ENCODE measurements at regions not wholly inside any gene's neighbourhood (a gene's known extent, or its start where the extent isn't known, plus 50 kb on each side); places are given as distances from the start of the nearest gene placed in this dataset.
A peak's percentile ranks its signal among the peaks of the same experiment; 100 is the strongest.
"Not testable (repeated sequence)": the region's sequence is repeated elsewhere in the genome, so short reads cannot be mapped to it uniquely, and the experiment has no call there.

DNA sequence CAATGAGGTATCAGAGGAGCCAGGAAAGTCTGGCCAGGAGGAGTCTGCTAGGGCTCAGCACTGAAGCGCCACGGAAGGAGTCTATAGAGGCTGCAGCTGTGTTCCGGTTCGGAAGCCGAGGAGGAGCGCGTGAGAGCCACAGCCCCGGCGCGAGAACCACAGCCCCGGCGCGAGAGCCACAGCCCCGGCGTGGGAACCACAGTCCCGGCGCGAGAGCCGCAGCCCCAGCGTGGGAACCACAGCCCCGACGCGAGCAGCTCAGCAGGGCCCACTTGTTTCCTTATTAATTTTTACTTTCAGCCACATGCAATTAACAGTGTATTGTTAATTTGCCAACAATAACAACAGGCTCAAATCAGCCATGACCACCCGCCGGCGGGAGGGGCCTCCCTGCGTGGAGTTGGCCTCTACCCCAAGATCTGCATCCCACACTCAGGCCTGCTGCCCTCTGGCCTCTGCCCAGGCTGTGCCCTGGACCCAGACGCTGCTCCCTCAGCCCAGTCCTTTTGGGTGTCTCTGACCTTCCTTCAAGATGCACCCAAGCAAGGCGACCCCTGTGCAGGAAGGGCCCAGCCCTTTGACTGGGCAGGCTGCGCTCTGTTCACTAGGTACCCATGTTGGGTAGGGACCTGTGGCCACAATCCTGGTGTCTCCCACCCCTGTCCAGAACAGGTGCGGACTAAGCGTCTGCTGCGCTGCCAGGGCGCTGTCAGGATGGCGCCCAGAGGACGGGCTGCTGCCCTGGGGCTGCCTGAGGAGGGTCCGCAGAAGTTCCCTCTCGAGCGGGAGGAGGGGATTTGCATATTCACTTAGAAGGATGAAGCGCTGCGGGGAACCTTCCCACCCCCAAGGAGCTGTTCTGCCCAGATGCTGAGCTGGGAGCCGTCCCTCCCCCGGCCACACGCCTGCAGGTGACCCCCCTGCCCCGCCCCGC, 113.8 kb downstream of the ADRA2C start:
- no peak for DNase-seq (ENCODE audit: low spot score)

DNA sequence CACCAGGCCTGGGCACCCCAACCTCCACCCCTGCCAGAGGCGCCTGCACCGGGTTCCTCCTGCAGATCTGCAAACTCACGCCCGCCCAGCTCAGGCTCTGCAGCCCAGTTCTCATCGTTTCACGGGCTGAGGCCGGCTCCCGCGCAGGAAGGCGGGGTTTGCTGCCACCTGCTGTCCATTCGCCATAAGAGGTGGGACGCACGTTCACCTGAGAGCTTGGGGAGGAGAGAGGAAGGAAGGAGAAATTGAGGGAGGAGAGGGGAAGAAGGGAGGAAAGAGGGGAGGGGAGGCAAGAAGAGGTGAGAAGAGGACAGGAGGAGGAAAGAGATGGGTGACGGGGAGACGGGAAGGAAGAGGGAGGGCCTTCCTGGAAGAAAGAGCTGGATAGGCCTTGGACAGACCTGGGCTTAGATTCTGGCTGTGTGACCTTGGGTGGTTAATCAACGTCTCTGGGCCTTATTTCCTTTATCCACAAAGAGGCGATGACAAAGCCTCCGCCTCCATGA, 114.5 kb downstream of the ADRA2C start:
- DNase-seq (ENCODE audit: low spot score), result peak; percentile 76

DNA sequence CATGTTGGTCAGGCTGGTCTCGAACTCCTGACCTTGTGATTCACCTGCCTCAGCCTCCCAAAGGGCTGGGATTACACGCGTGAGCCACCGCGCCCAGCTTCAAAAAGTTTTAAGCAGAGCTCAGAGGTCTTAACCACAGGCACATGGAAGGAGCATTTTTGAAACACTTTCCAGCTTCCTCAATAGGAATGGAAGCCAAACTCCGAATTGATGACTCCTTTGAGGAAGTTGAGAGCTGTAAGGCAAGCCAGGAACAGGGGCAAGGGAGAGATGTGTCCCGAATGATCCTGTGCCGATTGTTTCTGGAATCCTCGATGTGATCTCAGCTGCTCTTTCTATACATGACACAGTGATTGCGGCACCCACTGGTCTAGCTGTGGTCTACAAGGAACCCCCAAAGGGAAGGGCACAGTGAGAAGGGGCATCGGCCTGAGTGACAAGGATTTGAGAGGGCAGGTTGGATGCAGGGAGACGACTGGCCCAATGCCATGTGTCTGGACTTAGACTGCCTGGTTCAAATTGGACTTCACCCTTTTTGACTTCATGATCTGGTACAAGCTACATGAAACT, 116.2 kb downstream of the ADRA2C start:
- DNase-seq (ENCODE audit: low spot score), result not testable (repeated sequence)

DNA sequence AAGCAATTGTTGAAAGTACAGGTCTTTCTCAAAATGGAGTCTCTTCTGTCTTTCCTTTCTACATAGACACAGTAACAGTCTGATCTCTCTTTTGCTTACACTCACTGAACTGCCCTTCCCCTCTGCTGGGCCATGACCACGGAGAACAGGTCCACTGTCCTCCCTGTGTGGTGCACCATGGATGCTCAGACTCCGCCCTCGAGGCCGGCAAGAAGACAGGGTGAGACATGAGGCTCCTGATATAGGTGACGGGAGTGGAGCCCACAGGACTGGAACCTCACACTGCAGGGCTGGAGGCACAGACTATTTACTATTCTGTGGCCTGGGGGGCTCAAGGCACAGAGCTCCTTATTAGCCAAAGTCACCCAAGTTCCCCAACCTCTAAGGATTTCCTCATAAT, 118.1 kb downstream of the ADRA2C start:
- DNase-seq (ENCODE audit: low spot score), result not testable (repeated sequence)

DNA sequence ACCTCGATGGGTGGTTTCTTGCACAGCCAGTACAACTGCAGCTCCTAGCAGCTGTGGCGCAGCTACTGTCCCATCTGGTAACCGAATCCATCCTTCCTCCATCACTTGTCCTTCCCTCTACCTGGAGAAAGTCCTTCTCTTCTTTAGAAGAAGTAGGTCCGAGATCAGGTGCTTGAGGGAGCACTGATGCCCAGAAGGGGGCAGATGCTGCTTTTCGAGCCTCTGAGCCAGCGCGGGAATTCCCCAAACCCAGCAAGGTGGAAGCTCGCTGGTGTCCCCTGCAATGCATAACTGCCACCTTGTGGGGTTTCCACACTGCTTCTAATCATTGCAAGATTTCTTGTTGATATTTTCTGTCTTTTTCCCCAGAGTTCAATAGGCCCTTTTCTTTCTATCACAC, 127.4 kb downstream of the ADRA2C start:
- DNase-seq (ENCODE audit: low spot score), result not testable (repeated sequence)

DNA sequence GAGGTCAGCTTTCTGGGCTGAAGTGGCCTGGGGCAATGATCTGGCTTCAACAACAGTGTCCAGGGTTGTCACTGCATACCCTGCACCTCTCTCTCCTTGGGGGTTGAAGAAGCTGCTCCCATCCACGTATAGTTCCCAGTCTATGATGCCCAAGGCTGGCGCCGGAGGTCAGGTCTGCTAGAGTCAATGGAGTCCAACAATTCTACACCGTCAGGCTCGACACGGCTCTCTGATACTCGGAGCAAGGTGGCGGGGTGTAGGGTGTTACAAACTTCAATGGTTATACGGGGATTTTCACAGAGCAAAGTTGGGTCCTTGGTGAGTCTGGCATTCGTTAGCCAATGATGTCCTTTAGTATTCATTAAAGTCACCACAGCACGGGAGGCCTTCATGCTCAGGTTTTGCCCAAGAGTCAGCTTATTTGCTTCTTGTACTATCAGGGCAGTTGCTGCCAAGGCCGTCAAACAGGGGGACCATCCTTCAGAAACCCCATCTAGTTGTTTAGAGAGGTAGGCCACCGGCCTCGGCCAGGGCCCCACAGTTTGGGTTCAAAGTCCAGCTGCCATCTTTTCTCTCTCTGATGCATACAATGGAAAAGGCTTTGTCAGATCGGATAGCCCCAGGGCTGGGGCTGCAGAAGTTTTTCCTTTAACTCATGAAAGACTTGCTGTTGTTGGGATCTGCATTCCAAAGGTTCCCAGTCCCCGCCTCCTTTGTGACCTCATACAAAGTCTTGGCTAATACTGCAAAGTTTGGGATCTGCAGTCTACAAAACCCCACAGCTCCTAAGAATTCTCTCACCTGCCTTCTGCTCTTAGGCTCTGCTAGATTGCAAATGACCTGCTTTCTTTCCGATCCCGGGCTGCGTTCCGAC, 128.1 kb downstream of the ADRA2C start:
- not testable (repeated sequence) for DNase-seq (ENCODE audit: low spot score)

- no peak for DNase-seq (ENCODE audit: low spot score)
These were observed 130.3 kb downstream of the ADRA2C start for GRCh38 chr4:3896441-3896840.

DNA sequence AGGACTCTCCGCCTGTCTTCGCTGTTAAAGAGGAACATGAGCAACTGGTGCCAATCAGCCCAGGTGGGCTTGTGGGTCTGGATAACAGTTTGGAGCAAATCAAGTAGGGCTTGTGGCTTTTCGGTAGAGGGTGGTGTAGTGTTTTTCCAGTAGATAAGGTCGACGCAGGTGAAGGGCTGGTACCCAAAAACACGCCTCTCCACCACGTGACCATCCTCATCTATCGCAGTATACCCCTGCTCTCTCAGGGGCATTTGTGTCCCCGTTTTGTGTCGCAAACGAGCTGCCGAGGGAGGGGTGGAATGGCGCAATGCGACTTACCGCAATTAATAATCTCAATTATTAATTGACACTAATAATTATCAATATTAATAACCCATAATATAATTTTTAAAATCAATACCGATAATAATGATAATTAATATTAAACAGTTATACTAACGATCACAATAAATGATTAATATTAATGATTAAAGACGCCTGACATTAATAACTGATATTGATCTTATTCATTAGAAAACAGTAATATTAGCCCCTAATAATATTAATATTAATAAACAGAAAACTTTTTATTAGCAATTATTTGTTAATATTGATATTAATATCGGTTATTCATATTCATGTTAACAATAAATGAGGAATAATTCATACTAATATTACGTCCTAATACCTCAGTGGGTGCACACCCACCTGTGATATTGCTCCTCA, 130.8 kb downstream of the ADRA2C start:
- not testable (repeated sequence) for DNase-seq (ENCODE audit: low spot score)

GRCh38 chr4:3898098-3898497, 131.9 kb downstream of the ADRA2C start:
- DNase-seq (ENCODE audit: low spot score), result no peak

DNA sequence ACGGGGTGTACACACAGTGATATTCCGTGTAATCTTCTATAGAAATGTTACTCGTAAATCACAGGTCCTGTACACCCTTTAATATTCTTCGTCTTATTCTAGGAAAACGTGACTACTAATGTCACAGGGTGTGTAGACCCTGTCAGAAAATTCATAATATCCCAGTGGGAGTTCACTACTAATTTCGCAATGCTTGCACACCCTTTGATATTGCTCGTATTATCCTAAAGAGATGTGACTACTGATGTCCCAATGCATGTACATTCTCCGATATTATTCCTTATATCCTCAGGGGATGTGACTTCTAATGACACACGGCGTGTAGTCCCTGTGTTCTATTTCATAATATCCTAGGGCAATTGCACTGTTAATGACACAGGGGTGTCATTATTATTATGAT, 132.7 kb downstream of the ADRA2C start:
- DNase-seq (ENCODE audit: low spot score), result not testable (repeated sequence)

GRCh38 chr4:3904264-3904955, 138.2 kb downstream of the ADRA2C start:
- DNase-seq (ENCODE audit: low spot score), result not testable (repeated sequence)

DNA sequence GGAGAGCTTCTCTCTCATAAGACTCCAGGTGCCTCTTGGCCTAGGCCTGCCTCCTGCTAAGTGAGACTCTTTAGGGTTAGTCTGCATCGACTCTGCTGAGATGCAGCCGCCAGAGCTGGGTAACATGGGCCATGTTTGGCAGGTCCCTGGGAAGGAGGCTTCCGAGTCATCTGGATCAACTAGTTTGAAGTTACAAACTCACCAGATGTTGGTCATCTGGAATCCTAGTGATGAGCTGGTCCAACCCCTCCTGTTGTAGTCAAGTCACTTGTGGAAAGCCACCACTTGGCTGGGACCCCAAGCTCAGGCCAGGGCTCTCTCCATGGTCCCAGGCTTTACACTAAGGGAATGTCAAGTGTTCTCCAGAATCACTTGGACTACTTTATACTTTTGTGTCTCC, 143.4 kb downstream of the ADRA2C start:
- DNase-seq (ENCODE audit: low spot score), result not testable (repeated sequence)

DNA sequence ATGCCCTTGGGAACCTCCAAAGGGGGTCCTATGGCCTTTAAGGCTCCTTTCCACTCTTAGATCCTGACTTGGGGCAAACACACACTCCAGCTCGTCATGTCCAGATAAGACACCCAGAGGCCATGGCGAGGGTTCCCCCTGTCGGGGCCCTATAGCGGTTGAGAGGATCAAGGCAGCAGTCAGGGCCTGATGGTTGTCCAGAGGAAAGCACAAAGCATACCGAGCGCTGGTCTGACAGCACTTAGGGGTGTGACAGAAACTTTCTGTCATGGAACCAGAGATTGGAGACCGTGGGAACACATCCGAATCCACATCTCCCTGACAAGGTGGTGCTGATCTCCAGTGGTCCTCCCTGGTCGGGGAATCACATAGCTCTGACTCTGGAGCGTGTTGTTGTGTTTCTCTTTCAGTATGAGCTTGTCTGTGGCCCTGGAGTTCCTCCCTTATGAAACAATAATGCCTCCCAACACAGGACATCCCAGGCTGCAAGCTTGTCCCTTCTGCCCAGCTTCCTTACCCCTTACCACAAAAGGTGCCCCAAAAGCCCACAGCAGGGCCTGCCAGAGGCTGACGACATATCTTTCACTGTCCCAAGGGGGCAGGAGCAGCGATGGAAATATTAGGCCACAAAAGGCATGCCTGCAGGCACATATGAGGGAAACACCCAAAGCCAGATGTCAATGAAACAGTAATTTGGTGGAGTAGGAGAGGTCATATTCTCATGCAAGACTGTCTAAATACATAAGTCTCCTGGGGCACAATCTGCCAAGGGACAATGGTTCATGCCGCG, 144.2 kb downstream of the ADRA2C start:
- not testable (repeated sequence) for DNase-seq (ENCODE audit: low spot score)

DNA sequence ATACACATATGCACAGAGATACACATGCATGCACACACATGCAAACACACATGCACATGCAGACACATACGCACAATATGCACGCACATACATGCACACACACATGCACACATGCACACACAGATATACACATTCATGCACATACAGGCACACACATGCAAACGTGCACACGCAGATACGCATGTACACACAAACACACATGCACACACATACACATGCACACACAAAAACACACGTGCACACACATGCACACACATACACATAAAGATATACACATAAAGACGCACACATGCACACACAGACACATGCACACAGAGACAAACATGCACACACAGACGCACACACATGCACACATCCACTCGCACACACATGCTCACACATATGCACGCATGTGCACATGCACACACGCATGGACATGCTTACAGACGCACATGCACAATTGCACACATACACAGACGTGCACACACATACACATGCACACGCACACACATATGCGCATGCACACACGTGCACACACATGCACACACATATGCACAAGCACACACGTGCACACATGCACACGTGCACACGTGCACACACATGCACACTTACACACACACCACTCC, 145.2 kb downstream of the ADRA2C start:
- no peak for DNase-seq (ENCODE audit: low spot score)

DNA sequence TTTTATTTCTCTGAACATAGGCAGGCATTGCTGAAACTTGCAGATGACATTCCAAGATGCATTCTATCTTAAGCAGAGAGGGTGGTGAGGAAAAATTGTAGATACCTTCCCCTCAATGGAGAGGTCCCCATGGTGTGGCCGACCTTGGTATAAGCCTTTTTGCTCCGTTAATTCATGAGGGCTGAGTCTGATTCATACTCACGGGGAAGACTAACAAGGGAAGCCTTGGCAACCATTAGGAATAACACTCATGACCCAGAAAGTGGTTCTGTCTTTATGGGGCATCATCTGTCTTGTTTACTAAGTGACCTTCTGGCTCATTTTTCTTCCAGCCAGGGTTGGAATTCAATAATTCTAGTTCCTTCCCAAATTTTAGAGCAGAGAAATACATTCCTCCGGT, 148.3 kb downstream of the ADRA2C start:
- DNase-seq (ENCODE audit: low spot score), result not testable (repeated sequence)

DNA sequence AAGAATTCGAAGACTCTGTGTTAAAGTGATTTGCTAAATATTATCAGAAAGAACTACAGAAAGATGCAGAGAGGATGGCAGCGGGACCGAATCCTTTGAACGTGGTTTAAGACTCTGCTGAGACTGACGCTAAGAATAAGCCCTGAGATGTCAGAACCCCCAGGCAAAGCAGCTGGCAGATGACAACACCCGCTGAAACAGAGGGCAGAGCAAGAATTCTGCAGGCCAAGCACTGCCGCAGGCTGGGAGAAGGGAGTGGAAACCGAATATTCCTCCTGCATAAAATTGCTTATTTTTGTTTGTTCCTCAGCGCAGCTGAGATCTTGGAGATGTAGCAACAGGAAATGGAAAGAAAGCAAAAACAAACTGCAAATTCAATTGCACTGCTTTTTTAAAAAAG, 153.3 kb downstream of the ADRA2C start:
- DNase-seq (ENCODE audit: low spot score), result not testable (repeated sequence)

DNA sequence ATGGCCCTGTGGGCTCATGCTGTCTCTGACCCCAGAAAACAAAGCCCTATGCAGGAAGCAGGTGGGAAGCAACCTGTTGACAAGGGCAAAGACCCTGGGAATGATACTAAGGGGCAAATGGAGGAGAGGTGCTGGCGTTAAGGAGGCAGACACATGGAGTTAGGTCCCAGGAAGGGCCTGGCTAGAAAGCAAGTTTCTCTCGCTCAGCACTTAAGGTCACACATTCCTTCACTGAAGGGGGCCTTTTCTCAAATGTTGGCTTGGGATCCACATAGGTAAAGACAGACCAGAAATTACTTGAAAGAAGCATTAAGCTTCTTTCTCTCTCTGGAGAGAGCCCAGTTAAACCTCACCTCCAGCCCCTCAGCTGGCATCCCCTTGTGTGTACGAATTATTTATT, 155.7 kb downstream of the ADRA2C start:
- not testable (repeated sequence) for DNase-seq (ENCODE audit: low spot score)

- not testable (repeated sequence) for DNase-seq (ENCODE audit: low spot score)
These were observed 159.7 kb downstream of the ADRA2C start for GRCh38 chr4:3925841-3926240.

- DNase-seq (ENCODE audit: low spot score), result not testable (repeated sequence)
These were observed 160.1 kb downstream of the ADRA2C start for GRCh38 chr4:3926271-3926670.

Measured in H4 (cell line).